NCI-H446 treated with DMSO at 0.1 percent for 48 hours (cell line): ENCODE measurements at regions not wholly inside any gene's neighbourhood (a gene's known extent, or its start where the extent isn't known, plus 50 kb on each side); places are given as distances from the start of the nearest gene placed in this dataset.
A peak's percentile ranks its signal among the peaks of the same experiment; 100 is the strongest.

Source experiments
- DNase-seq: peaks from one replicate; lab custom pipeline; 2025; lab: John Stamatoyannopoulos, UW

DNA sequence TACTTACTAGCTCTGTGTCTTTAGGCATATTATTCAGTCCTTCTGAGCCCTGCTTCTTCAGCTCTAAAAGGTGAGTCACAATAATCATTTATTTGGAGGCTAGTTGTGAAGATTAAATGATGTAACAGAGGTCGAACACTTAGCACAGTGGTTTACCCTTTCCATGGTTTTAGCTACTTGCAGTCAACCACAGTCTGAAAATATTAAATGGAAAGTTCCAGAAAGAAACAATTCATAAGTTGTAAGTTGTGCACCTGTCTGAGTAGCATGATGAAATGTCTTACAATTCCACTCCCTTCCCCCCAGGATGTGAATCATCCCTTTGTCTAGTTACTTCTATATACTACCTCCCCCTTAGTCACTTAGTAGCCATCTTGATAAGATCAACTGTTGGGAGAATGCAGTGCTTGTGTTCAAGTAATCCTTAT is 217.6 kb upstream of the THUMPD2 start:
- no peak for DNase-seq

DNA sequence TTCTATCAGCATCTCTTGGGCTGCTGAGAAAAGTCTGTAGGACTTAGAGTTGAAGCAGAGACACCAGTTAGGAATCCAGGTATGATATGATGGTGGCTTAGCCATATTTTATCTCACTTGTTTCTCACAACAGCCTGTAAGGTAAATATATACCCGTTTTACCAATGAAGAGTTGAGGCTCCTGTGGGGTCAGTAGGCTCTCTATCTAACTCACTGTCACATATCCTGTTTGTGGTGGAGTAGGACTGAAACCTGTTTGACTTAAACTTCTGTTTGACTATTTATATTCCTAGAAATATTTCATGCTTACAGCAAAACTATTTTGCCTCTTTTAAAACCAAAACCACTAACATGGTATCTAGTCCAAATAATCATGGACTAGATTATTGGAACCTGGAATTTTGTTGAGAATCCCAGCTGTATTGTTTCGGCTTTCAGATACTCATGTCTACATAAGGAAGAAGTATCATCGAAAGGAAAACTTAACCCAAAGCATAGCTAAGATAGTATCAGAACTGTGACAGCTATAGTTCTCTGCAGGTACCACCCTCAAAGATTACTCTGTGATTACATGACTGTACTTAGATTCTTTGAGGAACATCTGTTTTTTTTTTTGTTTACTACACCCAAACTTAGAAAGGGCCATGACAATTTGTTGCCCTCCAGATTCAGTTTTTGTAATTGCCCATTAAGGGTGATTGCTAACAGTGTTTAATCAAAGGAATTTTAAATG is 216.1 kb upstream of the THUMPD2 start:
- no peak for DNase-seq

GRCh38 chr2:39994151-39994550 is 215.1 kb upstream of the THUMPD2 start:
- DNase-seq: no peak

GRCh38 chr2:39991298-39991697 is 212.2 kb upstream of the THUMPD2 start:
- DNase-seq: no peak

GRCh38 chr2:39990335-39990900 is 211.4 kb upstream of the THUMPD2 start:
- no peak for DNase-seq

- no peak for DNase-seq
Measured at GRCh38 chr2:39989888-39990287, 210.8 kb upstream of the THUMPD2 start.

- DNase-seq: peak; percentile 21
Measured at GRCh38 chr2:39981883-39982311, 202.8 kb upstream of the THUMPD2 start.

- DNase-seq: no peak
Measured at GRCh38 chr2:39975476-39976020, 196.5 kb upstream of the THUMPD2 start.

GRCh38 chr2:39968037-39968436 is 189.0 kb upstream of the THUMPD2 start:
- DNase-seq: no peak

- peak; percentile 37 for DNase-seq
Measured at GRCh38 chr2:39960681-39961080, 181.6 kb upstream of the THUMPD2 start.

DNA sequence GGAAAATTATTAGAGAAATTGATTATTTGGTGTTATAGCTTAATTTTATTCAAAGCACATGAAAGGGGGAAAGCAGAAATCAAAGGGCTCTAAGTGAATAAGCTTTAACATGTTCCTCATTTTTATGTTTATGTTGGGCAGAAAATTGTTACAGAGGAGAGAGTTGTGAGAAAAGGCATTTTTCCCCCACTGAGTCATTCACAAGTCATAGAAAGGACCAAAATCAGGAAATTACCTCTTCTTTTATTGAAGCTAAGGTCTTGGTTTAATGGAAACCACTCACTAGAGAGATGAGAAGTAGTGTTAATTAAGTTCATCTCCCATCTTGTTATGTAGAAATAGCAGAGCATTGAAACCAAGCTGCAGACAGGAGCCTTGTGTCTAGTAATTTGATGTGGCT is 175.3 kb upstream of the THUMPD2 start:
- DNase-seq: no peak

DNA sequence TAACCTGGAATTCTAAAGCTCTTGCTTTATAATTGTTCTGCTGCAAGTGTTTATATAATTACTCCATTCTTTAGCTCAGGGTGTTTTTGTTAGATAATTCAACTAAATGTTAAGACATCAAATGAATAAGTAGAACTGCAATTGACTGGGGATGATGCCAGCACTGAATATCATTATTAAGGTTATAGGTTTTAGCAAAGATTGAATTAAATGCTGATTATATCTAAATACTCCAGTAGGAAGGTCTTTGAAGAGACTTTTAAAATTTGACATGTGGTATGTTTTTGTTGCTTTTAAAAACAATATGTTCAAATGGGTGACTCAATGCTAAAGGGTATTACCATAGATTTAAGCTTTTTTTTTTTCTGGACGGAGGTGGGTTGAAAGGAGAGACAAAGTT is 170.1 kb upstream of the THUMPD2 start:
- no peak for DNase-seq

DNA sequence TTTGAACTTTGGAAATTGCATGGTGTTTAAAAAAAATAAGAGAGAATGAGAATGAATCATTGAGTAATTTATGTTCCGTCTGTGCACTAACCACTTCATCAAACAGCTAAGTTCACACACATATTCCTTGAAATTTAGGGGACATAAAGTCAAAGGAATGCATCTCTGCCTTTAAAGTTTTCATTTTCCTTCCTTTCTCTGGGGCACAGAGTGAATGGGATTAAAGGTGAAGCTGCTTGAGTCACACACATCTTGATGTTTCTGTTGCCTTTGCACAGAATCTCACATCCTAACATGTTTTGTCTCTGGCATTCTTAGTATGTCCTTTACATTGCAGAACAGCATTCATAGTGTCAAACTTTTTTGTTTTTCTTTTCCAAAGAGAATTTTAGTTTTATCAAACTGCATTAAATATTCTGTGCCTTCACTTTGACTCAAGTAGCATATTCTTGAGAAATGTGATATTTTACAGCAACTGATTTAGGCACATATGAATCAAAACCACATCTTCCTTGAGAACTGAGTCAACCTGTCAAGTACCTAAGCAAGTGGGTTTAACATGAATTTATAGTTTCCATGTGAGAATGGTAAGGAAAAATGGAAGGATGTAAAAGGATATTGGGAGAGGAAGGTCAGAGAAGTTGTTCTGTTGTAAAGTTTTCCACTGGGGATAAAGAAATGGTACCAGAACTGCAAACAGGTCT is 169.1 kb upstream of the THUMPD2 start:
- DNase-seq: no peak

- DNase-seq: no peak
Measured at GRCh38 chr2:39947294-39948015, 168.4 kb upstream of the THUMPD2 start.

DNA sequence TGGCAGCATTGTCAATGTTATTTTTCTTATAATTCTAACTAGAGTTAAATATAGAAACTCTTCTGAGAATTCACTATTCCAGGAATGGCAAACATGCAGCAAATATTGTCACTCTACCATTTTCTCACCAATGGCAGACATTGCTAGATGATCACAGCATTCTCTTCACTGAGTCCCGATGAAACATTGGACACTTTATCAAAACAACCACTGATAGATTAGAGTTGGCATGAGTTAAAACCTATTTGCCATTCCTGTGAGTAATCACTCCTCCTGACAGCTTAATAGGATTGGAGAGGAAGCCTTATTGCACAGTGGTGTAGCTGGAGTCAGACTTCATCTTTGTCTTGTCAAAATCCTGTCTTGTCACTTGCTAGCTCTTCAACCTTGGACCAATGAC is 163.9 kb upstream of the THUMPD2 start:
- no peak for DNase-seq

- no peak for DNase-seq
Measured at GRCh38 chr2:39938035-39938835, 159.2 kb upstream of the THUMPD2 start.

DNA sequence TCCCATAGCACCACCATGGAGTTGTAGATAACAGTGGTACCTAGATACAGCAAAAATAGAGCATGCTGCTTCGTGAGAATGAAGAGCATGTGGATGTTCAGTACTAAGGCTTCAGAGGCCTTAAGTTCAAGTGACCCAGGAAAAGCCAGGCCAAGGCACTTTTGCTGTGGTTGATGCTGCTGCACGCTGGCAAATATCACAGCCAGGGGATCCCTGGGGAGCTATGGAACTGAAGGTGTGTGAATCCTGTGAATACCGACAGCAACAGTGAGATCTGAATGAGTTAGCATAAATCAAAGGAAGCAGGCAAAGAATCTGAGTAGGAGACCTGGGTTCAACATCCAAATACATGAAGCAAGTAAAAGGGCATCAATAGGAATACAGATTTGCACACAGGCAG is 158.6 kb upstream of the THUMPD2 start:
- no peak for DNase-seq

DNA sequence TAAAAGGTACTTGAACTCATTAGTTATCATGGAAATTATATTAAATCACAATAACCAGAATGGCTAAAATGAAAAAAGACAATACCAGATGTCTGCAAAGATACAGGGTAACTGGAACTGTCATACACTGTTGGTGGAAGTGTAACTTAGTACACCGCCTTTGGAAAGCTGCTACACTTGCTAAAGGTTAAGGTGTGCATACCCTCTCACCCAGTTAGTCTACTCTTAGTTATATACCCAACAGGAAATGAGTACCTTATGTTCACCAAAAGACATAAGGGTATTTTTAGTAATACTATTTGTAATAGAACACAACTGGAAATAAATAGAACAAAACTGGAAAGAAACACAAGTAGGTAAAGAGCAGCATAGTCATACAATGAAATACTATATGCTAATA is 155.8 kb upstream of the THUMPD2 start:
- DNase-seq: no peak

- no peak for DNase-seq
Measured at GRCh38 chr2:39933196-39933595, 154.1 kb upstream of the THUMPD2 start.

DNA sequence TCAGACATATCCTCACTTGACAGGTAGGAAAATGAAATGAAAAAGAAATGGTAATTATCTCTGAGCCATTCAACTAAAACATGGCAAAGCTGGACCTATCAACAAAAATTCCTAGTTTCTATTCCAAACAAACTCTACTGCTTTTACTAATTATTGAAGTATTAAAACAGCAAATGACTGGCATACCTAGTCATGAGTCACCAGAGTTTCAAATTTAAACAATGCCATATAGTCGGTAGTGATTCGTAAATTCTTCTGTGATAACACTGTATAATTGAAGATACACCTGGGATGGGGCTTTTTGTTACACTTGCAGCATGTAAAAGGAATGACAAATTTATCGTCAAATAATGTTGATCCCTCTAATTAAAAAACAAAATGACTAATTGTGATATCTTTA is 153.1 kb upstream of the THUMPD2 start:
- no peak for DNase-seq

- DNase-seq: no peak
Measured at GRCh38 chr2:39930175-39930917, 151.3 kb upstream of the THUMPD2 start.
